SJCRH30 (cell line): ENCODE measurements at regions not wholly inside any gene's neighbourhood (a gene's known extent, or its start where the extent isn't known, plus 50 kb on each side); places are given as distances from the start of the nearest gene placed in this dataset.
"Not testable (repeated sequence)": the region's sequence is repeated elsewhere in the genome, so short reads cannot be mapped to it uniquely, and the experiment has no call there.

Experiments used
- DNase-seq, 2 experiments: peaks; one replicate each; pipeline ENCODE4 v3.0.0-alpha.2; 2015 to 2020
- H3K27ac ChIP-seq: fragments of 250-450 bp; sonication (Bioruptor Pico); 2 replicates; pipeline ENCODE4 v1.5.1; 2020; ENCODE audit warnings: mild to moderate bottlenecking, moderate library complexity
- H3K27me3 ChIP-seq: fragments of 250-450 bp; sonication (Bioruptor Pico); 2 replicates; pipeline ENCODE4 v1.5.1; 2020; ENCODE audit warnings: mild to moderate bottlenecking, moderate library complexity
- H3K36me3 ChIP-seq: fragments of 250-450 bp; sonication (Bioruptor Pico); 2 replicates; pipeline ENCODE4 v1.5.1; 2020; ENCODE audit warnings: mild to moderate bottlenecking, moderate library complexity
- H3K4me1 ChIP-seq: fragments of 250-450 bp; sonication (Bioruptor Pico); 2 replicates; pipeline ENCODE4 v1.5.1; 2020; ENCODE audit warnings: mild to moderate bottlenecking, moderate library complexity
- H3K4me3 ChIP-seq: fragments of 250-450 bp; sonication (Bioruptor Pico); 2 replicates; pipeline ENCODE4 v1.5.1; 2020; ENCODE audit warnings: mild to moderate bottlenecking, moderate library complexity
- H3K9me3 ChIP-seq: fragments of 250-450 bp; sonication (Bioruptor Pico); replicated peaks from 2 replicates; pipeline ENCODE4 v1.5.1; 2020; ENCODE audit warnings: mild to moderate bottlenecking, moderate library complexity

DNA sequence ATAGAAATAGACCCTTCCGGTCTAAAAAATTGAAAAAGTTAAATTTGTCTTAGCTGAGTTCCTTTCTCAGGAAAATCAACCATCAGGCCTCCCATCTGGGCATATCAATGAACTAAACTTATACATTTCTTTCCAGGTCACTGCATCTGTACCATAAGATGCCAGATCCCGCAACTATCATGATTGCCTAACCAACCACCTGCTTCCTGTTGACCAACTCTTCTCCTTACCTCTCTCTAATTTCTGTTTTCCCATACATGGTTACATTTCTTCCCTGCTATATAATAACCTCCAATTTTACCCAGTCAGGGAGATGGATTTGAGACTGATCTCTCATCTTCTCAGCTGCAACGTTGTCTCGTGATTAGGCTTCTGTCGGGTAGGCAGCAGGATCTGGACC, 228.7 kb downstream of the FSIP2 start:
- H3K4me3 ChIP-seq: no peak overlapping the region
- peaks cover 13% of the 10 kb centered on the region for H3K9me3 ChIP-seq
- no peak for DNase-seq
- no peaks in the 10 kb centered on the region for H3K27me3 ChIP-seq
- no peaks in the 10 kb centered on the region for H3K36me3 ChIP-seq
- H3K4me1 ChIP-seq: peaks cover 7% of the 10 kb centered on the region
- no peak overlapping the region for H3K27ac ChIP-seq

DNA sequence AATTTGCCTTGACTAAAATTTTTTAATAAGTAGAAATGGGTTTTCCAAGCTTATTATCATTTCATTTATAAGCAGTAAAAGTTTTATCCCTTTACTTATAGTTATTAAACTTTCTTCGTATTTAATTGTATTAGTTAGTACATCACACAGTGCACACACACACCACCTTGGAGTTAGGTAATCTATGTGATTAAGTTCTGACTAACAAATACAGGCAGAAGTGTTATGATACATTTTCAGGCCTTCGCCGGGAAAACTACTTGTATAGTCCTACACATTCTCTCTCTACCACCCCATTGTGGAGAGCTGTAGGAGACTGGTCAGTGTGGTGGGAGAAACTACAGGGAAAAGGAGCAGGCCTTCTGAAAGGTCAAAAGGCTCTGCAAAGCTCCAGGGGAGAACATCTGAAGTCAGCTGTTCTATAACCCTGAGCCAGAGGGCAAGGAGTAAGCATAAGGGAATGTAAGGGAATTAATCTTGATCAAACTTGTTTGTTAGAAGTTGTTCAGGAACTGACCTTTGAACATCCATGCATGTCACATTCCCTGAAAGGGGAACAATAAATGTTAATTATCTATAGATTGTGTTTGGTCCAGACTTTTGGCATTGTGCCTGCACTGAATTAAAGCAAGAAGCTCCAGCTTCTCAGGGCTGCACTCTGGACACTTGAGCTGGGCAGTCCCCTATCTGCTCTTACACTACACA, 231.7 kb downstream of the FSIP2 start:
- Histone ChIP-seq H3K4me1 (peaks cover 7% of the 10 kb centered on the region), H3K9me3 (peaks cover 23% of the 10 kb centered on the region), H3K27ac (no peak overlapping the region), H3K4me3 (no peak overlapping the region), H3K36me3 (no peaks in the 10 kb centered on the region), H3K27me3 (no peaks in the 10 kb centered on the region)
- DNase-seq: peak; percentile 33 to 53

DNA sequence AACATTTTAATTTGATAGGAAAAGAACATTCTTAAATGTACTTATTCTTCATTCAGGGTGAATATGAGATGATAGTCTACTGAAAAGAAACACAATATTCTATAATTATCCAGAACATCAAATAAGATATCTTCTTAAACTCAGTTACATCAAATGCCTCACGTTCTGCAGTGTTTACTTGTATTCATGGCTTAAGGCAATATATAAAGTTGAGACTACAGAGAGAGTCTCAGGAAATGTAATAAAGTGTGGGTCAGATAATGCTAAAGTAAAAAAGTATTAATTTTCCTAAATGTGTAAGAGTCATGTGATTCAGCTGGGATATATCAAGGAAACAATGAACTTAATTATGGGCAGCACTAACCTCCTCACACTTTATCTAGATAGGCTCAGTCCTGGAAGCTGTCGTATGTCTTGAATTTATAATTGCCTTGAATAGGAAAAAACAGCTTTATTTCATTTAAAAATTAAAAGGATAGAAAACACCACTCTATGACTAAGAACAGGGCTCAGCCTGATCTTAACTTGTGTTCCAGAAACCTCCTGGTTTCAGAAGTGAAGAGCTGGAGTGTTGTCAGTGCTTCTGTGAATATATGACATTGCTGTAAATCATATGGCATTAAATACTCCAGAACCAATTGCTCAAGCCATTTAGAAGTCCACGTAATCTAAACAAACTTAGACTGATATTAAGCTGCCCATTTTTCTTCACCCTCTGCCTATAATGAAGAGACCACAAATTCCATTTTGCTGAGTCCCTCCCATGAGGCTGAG, 240.2 kb downstream of the FSIP2 start:
- no peak overlapping the region for H3K4me3 ChIP-seq
- H3K27me3 ChIP-seq: no peaks in the 10 kb centered on the region
- peak overlapping the region; percentile 60 for H3K27ac ChIP-seq
- H3K4me1 ChIP-seq: peaks cover 37% of the 10 kb centered on the region
- peaks cover 36% of the 10 kb centered on the region for H3K9me3 ChIP-seq
- H3K36me3 ChIP-seq: 0 out of 2 replicates have a peak, but pooled peaks cover 2% of the 10 kb centered on the region
- peak; percentile 77 to 92 for DNase-seq

DNA sequence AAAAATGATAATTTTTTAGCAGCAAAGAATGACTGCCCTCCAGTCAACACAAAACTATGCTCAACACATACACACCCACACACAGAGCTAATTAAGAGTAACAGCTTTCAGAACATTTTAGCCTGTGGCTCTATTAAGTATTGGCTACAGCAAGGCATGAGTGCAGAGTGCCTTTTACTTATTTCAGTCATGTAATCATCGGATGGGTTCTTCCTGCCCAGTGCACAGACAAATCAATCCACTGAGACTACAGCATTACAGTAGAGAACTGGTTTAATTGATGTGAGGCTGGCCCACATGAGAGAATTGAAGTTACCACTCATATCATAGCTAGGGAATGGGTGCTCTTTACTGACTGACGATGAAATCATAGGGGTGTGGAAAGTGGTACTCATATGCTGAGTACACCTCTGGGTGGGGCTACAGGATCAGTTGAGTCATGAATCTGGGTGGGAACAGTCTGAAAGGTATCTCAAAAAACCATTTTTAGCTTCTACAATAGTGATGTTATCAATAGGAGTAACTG, 241.0 kb downstream of the FSIP2 start:
- H3K27me3 ChIP-seq: no peaks in the 10 kb centered on the region
- H3K4me1 ChIP-seq: peaks cover 45% of the 10 kb centered on the region
- peak overlapping the region; percentile 60 for H3K27ac ChIP-seq
- 0 out of 2 replicates have a peak, but pooled peaks cover 2% of the 10 kb centered on the region for H3K36me3 ChIP-seq
- H3K9me3 ChIP-seq: peaks cover 31% of the 10 kb centered on the region
- H3K4me3 ChIP-seq: no peak overlapping the region
- peak; percentile 67 to 76 for DNase-seq

DNA sequence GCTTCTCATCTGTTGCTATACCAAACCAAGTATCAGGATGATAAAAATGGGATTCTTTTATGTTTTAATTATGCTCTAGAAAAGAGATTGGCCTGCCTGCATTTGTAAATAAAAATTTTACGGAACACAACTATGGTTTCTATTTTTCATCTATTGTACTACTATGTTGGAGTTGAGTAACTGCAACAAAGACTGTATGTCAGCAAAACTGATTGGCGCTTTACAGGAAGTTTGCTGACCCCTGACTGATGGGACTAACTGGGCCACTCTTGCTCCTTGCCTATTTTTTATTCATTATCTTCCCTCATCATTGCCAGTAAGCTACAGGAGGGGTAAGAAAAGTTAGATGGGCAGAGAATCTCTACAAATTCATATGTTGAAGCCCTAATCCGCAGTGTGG, 242.3 kb downstream of the FSIP2 start:
- no peaks in the 10 kb centered on the region for H3K36me3 ChIP-seq

DNA sequence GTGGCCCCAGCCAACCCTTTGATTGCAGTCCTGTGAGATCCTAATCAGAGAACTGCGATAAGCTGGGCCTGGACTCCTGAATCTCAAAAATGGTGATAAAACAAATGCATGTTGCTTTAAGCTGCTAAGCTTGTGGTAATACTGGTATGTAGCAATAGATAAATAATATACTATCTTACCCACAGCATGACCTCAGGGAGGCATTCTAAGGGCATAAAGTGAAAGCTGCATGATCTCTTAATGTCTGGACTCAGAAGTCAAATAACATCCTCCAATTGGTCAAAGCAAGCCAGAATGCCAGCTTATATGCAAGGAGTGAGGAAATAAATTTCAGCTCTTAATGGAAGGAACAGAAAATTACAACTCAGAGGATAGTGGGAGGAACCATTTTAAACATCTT, 246.1 kb downstream of the FSIP2 start:
- no peak overlapping the region for H3K27ac ChIP-seq
- H3K4me1 ChIP-seq: peaks cover 46% of the 10 kb centered on the region
- H3K9me3 ChIP-seq: peaks cover 23% of the 10 kb centered on the region
- peak; percentile 46 to 70 for DNase-seq
- no peak overlapping the region for H3K4me3 ChIP-seq
- H3K27me3 ChIP-seq: no peaks in the 10 kb centered on the region
- no peaks in the 10 kb centered on the region for H3K36me3 ChIP-seq

More for the DNA sequence above, 242.3 kb downstream of the FSIP2 start:
- Histone ChIP-seq H3K4me1 (peaks cover 52% of the 10 kb centered on the region), H3K27me3 (no peaks in the 10 kb centered on the region), H3K27ac (no peak overlapping the region), H3K4me3 (no peak overlapping the region), H3K9me3 (peaks cover 29% of the 10 kb centered on the region)
- no peak for DNase-seq

DNA sequence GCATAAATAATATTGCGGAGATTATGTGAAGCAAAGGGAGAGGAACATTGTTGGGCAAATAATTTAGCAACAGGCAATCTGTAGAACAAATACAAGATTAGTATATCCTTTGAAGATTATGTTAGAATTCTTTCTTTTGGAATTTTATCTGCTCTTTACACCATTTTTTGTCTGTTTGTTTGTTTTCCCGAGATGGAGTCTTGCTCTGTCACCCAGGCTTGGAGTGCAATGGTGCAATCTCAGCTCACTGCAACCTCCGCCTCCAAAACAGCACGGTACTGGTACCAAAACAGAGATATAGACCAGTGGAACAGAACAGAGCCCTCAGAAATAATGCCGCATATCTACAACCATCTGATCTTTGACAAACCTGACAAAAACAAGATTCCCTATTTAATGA, 250.3 kb downstream of the FSIP2 start:
- H3K4me3 ChIP-seq, H3K27me3 ChIP-seq, DNase-seq, H3K36me3 ChIP-seq, H3K27ac ChIP-seq: not testable (repeated sequence)
- peaks cover 12% of the 10 kb centered on the region for H3K9me3 ChIP-seq
- peaks cover 25% of the 10 kb centered on the region for H3K4me1 ChIP-seq

DNA sequence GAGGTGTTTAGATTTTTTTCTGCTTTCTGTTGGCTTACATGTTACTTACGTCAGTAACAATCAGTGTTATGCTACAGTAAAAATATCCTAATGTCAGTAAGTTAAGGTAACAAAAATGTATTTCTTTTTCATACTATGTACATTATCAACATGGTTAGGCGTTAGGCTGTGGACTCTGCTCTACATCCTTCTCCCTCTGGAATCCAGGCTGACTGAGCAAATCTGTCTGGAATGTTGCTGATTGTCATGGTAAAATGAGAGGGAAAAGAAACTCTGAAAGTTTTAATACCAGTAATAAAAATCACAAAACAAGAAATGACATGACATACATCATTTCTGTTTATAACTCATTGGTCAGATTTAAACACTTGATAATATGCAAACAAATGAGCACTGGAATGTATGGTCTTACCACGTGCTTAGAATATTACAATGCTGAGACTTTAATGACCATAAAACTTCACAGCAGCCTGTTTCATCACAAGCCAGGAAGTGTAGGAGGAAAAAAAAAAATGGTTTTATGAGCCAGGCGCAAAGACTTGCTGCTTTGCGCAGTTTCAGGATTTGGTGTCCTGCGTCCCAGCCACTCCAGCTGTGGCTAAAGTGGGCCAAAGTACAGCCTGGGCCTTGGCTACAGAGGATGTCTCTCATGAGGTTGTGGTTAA, 252.4 kb downstream of the FSIP2 start:
- no peak overlapping the region for H3K4me3 ChIP-seq
- H3K9me3 ChIP-seq: peaks cover 12% of the 10 kb centered on the region
- H3K27ac ChIP-seq: no peak overlapping the region
- no peaks in the 10 kb centered on the region for H3K27me3 ChIP-seq
- no peak for DNase-seq
- H3K36me3 ChIP-seq: no peaks in the 10 kb centered on the region
- 0 out of 2 replicates have a peak, but pooled peaks cover 10% of the 10 kb centered on the region for H3K4me1 ChIP-seq

DNA sequence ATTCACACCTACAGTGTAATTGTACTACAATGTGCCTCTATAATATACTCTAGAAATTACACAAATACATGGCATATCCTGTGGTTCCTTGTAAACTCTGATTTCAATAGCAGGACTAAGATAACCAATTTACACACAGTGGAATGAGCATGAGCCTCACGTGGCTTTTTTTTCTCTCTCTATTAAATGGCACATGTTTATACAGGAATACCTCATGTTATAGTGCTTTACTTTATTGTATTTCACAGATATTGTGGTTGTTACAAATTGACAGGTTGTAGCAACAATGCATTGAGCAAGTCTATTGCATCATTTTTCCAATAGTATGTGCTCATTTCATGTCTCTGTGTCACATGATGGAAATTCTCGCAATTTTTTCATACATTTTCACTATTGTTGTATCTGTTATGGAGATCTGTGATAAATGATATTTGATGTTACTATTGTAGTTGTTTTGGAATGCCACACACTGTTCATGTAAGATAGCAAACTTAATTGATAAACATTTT, 260.0 kb downstream of the FSIP2 start:
- Histone ChIP-seq H3K4me1 (no peaks in the 10 kb centered on the region), H3K4me3 (no peak overlapping the region), H3K9me3 (peaks cover 5% of the 10 kb centered on the region; the same call in 1 of the 2 replicates), H3K36me3 (no peaks in the 10 kb centered on the region), H3K27ac (no peak overlapping the region), H3K27me3 (no peaks in the 10 kb centered on the region)
- DNase-seq: no peak

DNA sequence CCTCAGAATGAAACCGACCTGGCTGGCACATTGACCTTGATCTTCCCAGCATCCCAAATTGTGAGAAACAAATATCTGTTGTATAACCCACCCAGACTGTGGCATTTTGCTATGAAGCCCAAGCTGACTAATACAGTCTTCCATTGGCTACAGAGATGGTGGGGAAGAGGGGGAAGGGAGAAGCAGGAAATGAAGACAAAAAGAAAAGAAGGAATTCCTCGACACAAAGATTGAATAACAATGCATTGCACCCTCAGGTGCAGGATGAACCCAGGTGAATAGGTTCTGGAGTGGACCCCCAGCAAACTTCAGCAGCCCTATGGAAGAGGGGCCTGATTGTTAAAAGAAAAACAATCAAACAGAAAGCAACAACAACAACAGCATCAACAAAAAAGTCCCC, 270.7 kb downstream of the FSIP2 start:
- H3K27ac ChIP-seq: no peak overlapping the region
- no peak overlapping the region for H3K4me3 ChIP-seq
- no peaks in the 10 kb centered on the region for H3K27me3 ChIP-seq
- H3K4me1 ChIP-seq: no peaks in the 10 kb centered on the region
- no peaks in the 10 kb centered on the region for H3K36me3 ChIP-seq
- no peak for DNase-seq
- H3K9me3 ChIP-seq: peaks cover 28% of the 10 kb centered on the region

DNA sequence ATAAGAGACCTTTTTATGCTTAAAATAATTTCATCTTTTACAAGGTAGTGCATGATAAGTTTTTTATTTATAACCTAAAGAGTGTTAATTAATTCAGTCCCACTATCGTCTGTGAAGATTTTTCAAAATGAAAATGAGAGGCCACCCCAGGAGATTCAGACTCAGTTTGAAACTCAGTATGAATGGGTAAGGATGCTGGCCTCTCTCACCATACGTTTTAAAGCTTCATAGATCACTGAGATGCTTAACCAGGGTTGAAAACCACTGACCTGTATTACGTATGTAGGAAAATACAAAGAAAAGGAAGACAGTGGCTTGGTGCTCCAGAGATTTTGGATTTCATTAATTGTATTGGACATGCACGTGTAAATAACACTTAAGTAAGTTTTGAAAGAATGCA, 278.7 kb downstream of the FSIP2 start:
- no peak for DNase-seq
- Histone ChIP-seq H3K9me3 (peaks cover 7% of the 10 kb centered on the region; the same call in 1 of the 2 replicates), H3K36me3 (no peaks in the 10 kb centered on the region), H3K27ac (no peak overlapping the region), H3K4me1 (no peaks in the 10 kb centered on the region), H3K27me3 (no peaks in the 10 kb centered on the region), H3K4me3 (no peak overlapping the region)

DNA sequence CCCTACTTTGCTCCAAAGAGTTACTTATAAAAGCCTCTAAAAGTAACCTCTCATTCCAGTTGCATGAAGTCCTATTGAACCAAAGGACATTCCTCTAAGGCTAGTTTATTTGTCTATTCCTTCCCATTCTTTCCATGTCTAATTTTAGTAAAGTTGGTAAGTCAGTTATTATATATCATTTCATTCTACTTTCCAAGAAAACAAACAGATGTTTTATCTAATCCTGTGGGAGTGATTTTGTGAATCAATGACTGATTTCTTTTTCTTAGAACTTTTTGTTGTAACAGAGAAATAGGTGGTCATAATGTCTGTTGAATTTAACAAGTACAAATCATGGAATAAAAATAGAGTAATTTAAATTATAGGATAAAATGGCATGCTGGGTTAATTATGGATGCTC, 286.3 kb downstream of the FSIP2 start:
- no peak overlapping the region for H3K4me3 ChIP-seq
- no peak for DNase-seq
- H3K4me1 ChIP-seq: no peaks in the 10 kb centered on the region; the same call in 1 of the 2 replicates
- peaks cover 8% of the 10 kb centered on the region; the same call in 1 of the 2 replicates for H3K9me3 ChIP-seq
- no peaks in the 10 kb centered on the region for H3K36me3 ChIP-seq
- H3K27ac ChIP-seq: no peak overlapping the region
- no peaks in the 10 kb centered on the region for H3K27me3 ChIP-seq

DNA sequence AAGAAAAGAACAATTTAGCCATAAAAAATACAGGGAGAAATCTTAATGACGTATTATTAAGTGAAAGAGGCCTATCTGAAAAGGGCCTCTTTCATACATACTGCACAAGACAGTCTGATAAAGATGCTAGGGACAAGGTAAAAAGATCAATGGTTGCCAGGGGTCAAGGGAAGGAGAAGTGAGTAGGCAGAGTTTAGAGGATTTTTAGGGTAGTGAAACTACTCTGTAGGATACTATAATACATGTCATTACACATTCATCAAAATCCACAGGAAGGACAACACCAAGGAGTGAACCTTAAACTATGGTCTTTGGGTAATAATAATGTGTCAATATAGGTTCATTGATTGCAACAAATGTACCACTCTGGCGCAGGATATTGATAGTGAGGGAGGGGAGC, 289.3 kb downstream of the FSIP2 start:
- Histone ChIP-seq H3K27ac (no peak overlapping the region), H3K4me3 (no peak overlapping the region), H3K4me1 (no peaks in the 10 kb centered on the region; the same call in 1 of the 2 replicates), H3K36me3 (no peaks in the 10 kb centered on the region), H3K27me3 (no peaks in the 10 kb centered on the region), H3K9me3 (peaks cover 8% of the 10 kb centered on the region; the same call in 1 of the 2 replicates)
- no peak for DNase-seq

DNA sequence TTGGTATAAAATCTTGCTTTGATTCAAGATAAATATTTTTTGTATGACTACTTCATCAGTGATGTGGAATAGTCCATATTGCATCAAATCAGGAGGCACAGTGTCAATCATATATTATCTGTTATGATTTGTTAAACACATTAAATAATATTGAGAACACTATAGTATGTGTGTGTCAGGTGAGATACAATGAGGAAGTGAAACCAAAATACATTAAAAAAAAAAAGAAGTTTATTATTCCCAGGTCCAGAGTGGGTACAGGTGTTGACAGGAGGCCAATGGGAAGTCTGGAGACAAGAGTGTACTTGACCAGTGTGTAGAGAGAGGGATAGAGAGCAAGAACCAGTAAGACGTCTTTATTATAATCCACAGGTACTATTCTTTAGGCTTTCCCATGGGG, 292.6 kb downstream of the FSIP2 start:
- DNase-seq: no peak
- H3K27me3 ChIP-seq: no peaks in the 10 kb centered on the region
- no peaks in the 10 kb centered on the region for H3K4me1 ChIP-seq
- H3K9me3 ChIP-seq: 0 out of 2 replicates have a peak, but pooled peaks cover 5% of the 10 kb centered on the region
- no peaks in the 10 kb centered on the region for H3K36me3 ChIP-seq
- H3K4me3 ChIP-seq: no peak overlapping the region
- no peak overlapping the region for H3K27ac ChIP-seq
